IMR-90 (cell line): ENCODE measurements at regions not wholly inside any gene's neighbourhood (a gene's known extent, or its start where the extent isn't known, plus 50 kb on each side); places are given as distances from the start of the nearest gene placed in this dataset.
A peak's percentile ranks its signal among the peaks of the same experiment; 100 is the strongest.

Experiments used
- ATAC-seq: fragments of 200-7000 bp; cut with Tn5 transposase; 2 replicates; pipeline ENCODE4 v1.9.1; 2020; ENCODE audit warnings: low read depth, mild to moderate bottlenecking, moderate library complexity
- BruUV-seq: library from RNA; stranded (reverse); fragments of 400-500 nt; replicated peaks from 2 replicates; lab custom pipeline; 2021; lab: Mats Ljungman, UMichigan
- CTCF ChIA-PET: fragments of 300-600 bp; formaldehyde crosslinking; extraction: SDS; loops from one replicate; lab custom pipeline; 2021; ENCODE audit warnings: antibody characterized with exemption; lab: Yijun Ruan, JAX
- POLR2A ChIA-PET: fragments of 300-600 bp; sonication (Branson Sonifier 250); formaldehyde crosslinking; loops from one replicate; lab custom pipeline; 2022; ENCODE audit warnings: antibody characterized with exemption; ENCODE audit not compliant: unreplicated experiment; lab: Charles Lee
- DNase-seq: peaks from one replicate; pipeline ENCODE4 v3.0.0; 2013
- H2AFZ ChIP-seq: replicated peaks from 2 replicates; pipeline ENCODE3; 2013; ENCODE audit warnings: low read length, mild to moderate bottlenecking; ENCODE audit not compliant: poor library complexity
- H2AK5ac ChIP-seq: 2 replicates; pipeline ENCODE4 v1.6.1; 2013; ENCODE audit warnings: low read depth, low read length, inconsistent platforms
- H2AK9ac ChIP-seq: replicated peaks from 2 replicates; pipeline ENCODE3; 2013; ENCODE audit warnings: mild to moderate bottlenecking, low read depth, low read length, moderate library complexity; ENCODE audit not compliant: poor library complexity
- H2BK120ac ChIP-seq: 2 replicates; pipeline ENCODE4 v1.6.1; 2013; ENCODE audit warnings: low read depth, low read length, inconsistent platforms
- H2BK15ac ChIP-seq: 3 replicates; pipeline ENCODE4 v1.6.1; 2013; ENCODE audit warnings: low read depth, low read length, inconsistent platforms
- H2BK20ac ChIP-seq: 2 replicates; pipeline ENCODE4 v1.6.1; 2013; ENCODE audit warnings: low read depth, mild to moderate bottlenecking, inconsistent platforms, low read length, moderate library complexity
- H2BK5ac ChIP-seq: 2 replicates; pipeline ENCODE4 v1.6.1; 2013; ENCODE audit warnings: mild to moderate bottlenecking, low read depth, low read length, inconsistent platforms; ENCODE audit not compliant: poor library complexity, severe bottlenecking
- H3K14ac ChIP-seq: replicated peaks from 2 replicates; pipeline ENCODE4 v1.6.1; 2013; ENCODE audit warnings: low read depth, low read length, inconsistent platforms
- H3K18ac ChIP-seq: 2 replicates; pipeline ENCODE4 v1.6.1; 2013; ENCODE audit warnings: low read depth, low read length, control low read depth
- H3K23ac ChIP-seq: 2 replicates; pipeline ENCODE4 v1.6.1; 2013; ENCODE audit warnings: low read depth, low read length, inconsistent platforms
- H3K27ac ChIP-seq: 2 replicates; pipeline ENCODE4 v1.5.1; 2013; ENCODE audit warnings: mild to moderate bottlenecking, control low read depth, low read length; ENCODE audit not compliant: insufficient read depth
- H3K27me3 ChIP-seq: 2 replicates; pipeline ENCODE4 v1.6.1; 2013; ENCODE audit warnings: low read length; ENCODE audit not compliant: control insufficient read depth, insufficient read depth
- H3K36me3 ChIP-seq: 2 replicates; pipeline ENCODE4 v1.6.1; 2013; ENCODE audit warnings: low read length, mixed read lengths; ENCODE audit not compliant: control insufficient read depth, insufficient read depth
- H3K4ac ChIP-seq: 2 replicates; pipeline ENCODE4 v1.6.1; 2013; ENCODE audit warnings: low read depth, low read length, inconsistent platforms
- H3K4me1 ChIP-seq: 2 replicates; pipeline ENCODE4 v1.6.1; 2013; ENCODE audit warnings: low read length, mixed read lengths; ENCODE audit not compliant: control insufficient read depth, insufficient read depth
- H3K4me2 ChIP-seq: 2 replicates; pipeline ENCODE4 v1.6.1; 2013; ENCODE audit warnings: low read depth, mild to moderate bottlenecking, control low read depth, low read length, moderate library complexity
- H3K4me3 ChIP-seq: 2 replicates; pipeline ENCODE4 v1.5.1; 2013; ENCODE audit warnings: low read depth, mild to moderate bottlenecking, control low read depth, low read length, moderate library complexity; ENCODE audit not compliant: insufficient read depth
- H3K56ac ChIP-seq: 2 replicates; pipeline ENCODE4 v1.6.1; 2013; ENCODE audit warnings: low read length, inconsistent platforms; ENCODE audit not compliant: insufficient read depth; ENCODE audit errors: extremely low read depth
- H3K79me1 ChIP-seq, 2 experiments: 2 replicates each; pipeline ENCODE4 v1.6.1; 2013; ENCODE audit warnings: low read length in 2 of 2, inconsistent platforms in 1 of 2, low read depth in 1 of 2
- H3K9ac ChIP-seq: 2 replicates; pipeline ENCODE4 v1.6.1; 2013; ENCODE audit warnings: low read depth, low read length, control low read depth
- H3K9me1 ChIP-seq: 2 replicates; pipeline ENCODE4 v1.6.1; 2013; ENCODE audit warnings: low read length, inconsistent platforms; ENCODE audit not compliant: insufficient read depth
- H3K9me3 ChIP-seq: 2 replicates; pipeline ENCODE4 v1.6.1; 2013; ENCODE audit warnings: low read length; ENCODE audit not compliant: control insufficient read depth, insufficient read depth
- H4K20me1 ChIP-seq: 2 replicates; pipeline ENCODE4 v1.6.1; 2013; ENCODE audit warnings: low read length, inconsistent platforms; ENCODE audit not compliant: insufficient read depth
- H4K5ac ChIP-seq: 2 replicates; pipeline ENCODE4 v1.6.1; 2013; ENCODE audit warnings: mild to moderate bottlenecking, low read depth, low read length, control low read depth
- H4K8ac ChIP-seq, 2 experiments: 2 replicates each; pipeline ENCODE4 v1.6.1; 2013; ENCODE audit warnings: low read depth in 2 of 2, low read length in 2 of 2, control low read depth in 1 of 2, inconsistent platforms in 1 of 2
- H4K91ac ChIP-seq: 2 replicates; pipeline ENCODE4 v1.6.1; 2013; ENCODE audit warnings: low read depth, low read length, inconsistent platforms; ENCODE audit not compliant: insufficient read depth
- CTCF ChIP-seq: conservative IDR thresholded peaks from 2 replicates; pipeline ENCODE4 v1.5.1; 2012; ENCODE audit warnings: mild to moderate bottlenecking, low read depth, low read length, improper control_type of control experiment
- ELK1 ChIP-seq: fragments of 150-350 bp; IDR thresholded peaks from 2 replicates; pipeline ENCODE4 v1.6.1; 2016; ENCODE audit warnings: low read depth, mild to moderate bottlenecking, low read length, moderate library complexity, borderline replicate concordance
- MAFK ChIP-seq: IDR thresholded peaks from 2 replicates; pipeline ENCODE4 v1.6.1; 2012; ENCODE audit warnings: low read depth, low read length, improper control_type of control experiment
- MXI1 ChIP-seq: IDR thresholded peaks from 2 replicates; pipeline ENCODE4 v1.6.1; 2012; ENCODE audit warnings: low read depth, mild to moderate bottlenecking, low read length, moderate library complexity, borderline replicate concordance
- POLR2A ChIP-seq: IDR thresholded peaks from 2 replicates; pipeline ENCODE4 v1.6.1; 2012; ENCODE audit warnings: mild to moderate bottlenecking, low read depth, low read length
- RCOR1 ChIP-seq: IDR thresholded peaks from 2 replicates; pipeline ENCODE4 v1.6.1; 2012; ENCODE audit warnings: mild to moderate bottlenecking, low read length, improper control_type of control experiment; ENCODE audit not compliant: insufficient replicate concordance
- WGBS, 2 experiments: methylation state at CpG; one replicate each; pipeline versions ENCODE4 v1.1.5 to v1.1.7; 2013; ENCODE audit warnings: missing lambda C conversion rate in 2 of 2; ENCODE audit not compliant: insufficient read length in 1 of 2; ENCODE audit errors: extremely low coverage in 2 of 2; 5-methylcytosine and 5-hydroxymethylcytosine counted together
- dilution Hi-C: fragments of 300-500 bp; cut with HindIII; formaldehyde crosslinking; loops from one replicate; pipeline ENCODE4 v1.14.3; 2018; ENCODE audit warnings: low sequenced_read_pairs; ENCODE audit not compliant: unreplicated experiment
- in situ Hi-C: fragments of 300-500 bp; cut with MboI; formaldehyde crosslinking; loops from 3 replicates; pipeline ENCODE4 v1.14.3; 2019; ENCODE audit warnings: low sequenced_read_pairs, inconsistent platforms, mixed read lengths
- intact Hi-C: fragments of 100-400 bp; cut with micrococcal nuclease; formaldehyde crosslinking; loops from 2 replicates; pipeline ENCODE4 v1.10.0; 2022

GRCh38 chr1:29757866-29758780 is 521.8 kb downstream of the PTPRU start (continued):
- no peak for TF ChIP-seq MAFK

GRCh38 chr1:29756901-29757725 is 520.8 kb downstream of the PTPRU start:
- POLR2A ChIA-PET = no interaction called here
- no peak for ATAC-seq

More at GRCh38 chr1:29756901-29757725, 520.8 kb downstream of the PTPRU start:
- Histone ChIP-seq H3K18ac (no peak overlapping the region), H2BK15ac (no peak overlapping the region), H2BK120ac (no peak overlapping the region), H2AK5ac (no peak overlapping the region), H4K8ac (no peak overlapping the region), H2AK9ac (peak overlapping the region; percentile 5), H3K79me1 (no peaks in the 10 kb centered on the region), H3K27ac (no peak overlapping the region), H3K4ac (no peak overlapping the region), H3K14ac (no peak overlapping the region), H2BK20ac (no peak overlapping the region), H4K5ac (no peak overlapping the region), H2AFZ (no peak overlapping the region), H3K56ac (no peak overlapping the region), H3K9me3 (no peaks in the 10 kb centered on the region), H3K4me3 (no peak overlapping the region), H3K36me3 (no peaks in the 10 kb centered on the region), H4K91ac (no peak overlapping the region), H3K23ac (no peak overlapping the region), H3K9ac (no peak overlapping the region), H2BK5ac (no peak overlapping the region), H3K9me1 (no peaks in the 10 kb centered on the region), H3K27me3 (peaks cover 2% of the 10 kb centered on the region; the same call in 1 of the 2 replicates), H3K4me1 (no peaks in the 10 kb centered on the region), H3K4me2 (no peak overlapping the region), H4K20me1 (no peaks in the 10 kb centered on the region)
- no CpG with 5 or more reads among the region's 11 CpGs for WGBS, 2 experiments
- in situ Hi-C loops (no loop called here), dilution Hi-C loops (no loop called here), intact Hi-C loops (no loop called here)
- DNase-seq = no peak
- CTCF ChIA-PET = no interaction called here
- no TSS peak for BruUV-seq
- TF ChIP-seq MXI1 = no peak
- TF ChIP-seq RCOR1 = no peak
- no peak for TF ChIP-seq CTCF
- TF ChIP-seq ELK1 = no peak
- no peak for TF ChIP-seq POLR2A
